Nephron progenitor cell (in vitro differentiated cells): ENCODE measurements at regions not wholly inside any gene's neighbourhood (a gene's known extent, or its start where the extent isn't known, plus 50 kb on each side); places are given as distances from the start of the nearest gene placed in this dataset.

Experiments
- DNase-seq: peaks from one replicate; pipeline ENCODE4 v3.0.0; 2021
- H3K27ac Mint-ChIP-seq: 2 replicates; pipeline ENCODE4 v1.8.0; 2021; ENCODE audit warnings: mild to moderate bottlenecking, moderate library complexity, mixed read lengths
- H3K27me3 Mint-ChIP-seq: 2 replicates; pipeline ENCODE4 v1.8.0; 2021; ENCODE audit warnings: mild to moderate bottlenecking, low read depth, mixed read lengths; ENCODE audit not compliant: poor library complexity
- H3K36me3 Mint-ChIP-seq: 2 replicates; pipeline ENCODE4 v1.8.0; 2021; ENCODE audit warnings: low read depth, mixed read lengths
- H3K4me1 Mint-ChIP-seq: 2 replicates; pipeline ENCODE4 v1.8.0; 2021; ENCODE audit warnings: mixed read lengths
- H3K4me3 Mint-ChIP-seq: 2 replicates; pipeline ENCODE4 v1.8.0; 2021; ENCODE audit warnings: mild to moderate bottlenecking, moderate library complexity, mixed read lengths
- H3K9me3 Mint-ChIP-seq: 2 replicates; pipeline ENCODE4 v1.8.0; 2021; ENCODE audit warnings: mild to moderate bottlenecking, moderate library complexity, mixed read lengths
- TF ChIP-seq, protein P1 (sequence below): fragments of 200-600 bp; sonication (generic); IDR thresholded peaks from 2 replicates; pipeline ENCODE4 v1.5.0; 2021; ENCODE audit warnings: antibody characterized with exemption

DNA sequence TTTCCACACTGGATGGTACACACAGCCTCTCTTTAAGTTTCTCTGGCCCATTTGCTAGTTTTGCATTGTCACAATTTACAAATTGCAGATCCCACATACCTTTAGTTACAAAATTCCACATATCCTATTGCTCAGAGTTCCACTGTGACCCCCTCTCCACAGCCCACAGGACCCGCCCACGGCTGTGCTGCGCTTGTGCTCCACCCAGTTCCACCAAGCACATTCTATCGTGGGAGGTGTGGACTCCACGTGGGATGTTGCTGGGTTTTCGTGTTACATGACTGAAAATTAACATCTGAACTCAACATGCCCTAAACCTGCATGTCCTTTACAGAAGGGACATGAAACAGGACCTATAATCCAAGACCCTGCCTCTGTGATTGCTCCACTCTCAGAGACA, 423.0 kb downstream of the IRS2 start:
- no peak for DNase-seq
- TF ChIP-seq, protein P1, sequence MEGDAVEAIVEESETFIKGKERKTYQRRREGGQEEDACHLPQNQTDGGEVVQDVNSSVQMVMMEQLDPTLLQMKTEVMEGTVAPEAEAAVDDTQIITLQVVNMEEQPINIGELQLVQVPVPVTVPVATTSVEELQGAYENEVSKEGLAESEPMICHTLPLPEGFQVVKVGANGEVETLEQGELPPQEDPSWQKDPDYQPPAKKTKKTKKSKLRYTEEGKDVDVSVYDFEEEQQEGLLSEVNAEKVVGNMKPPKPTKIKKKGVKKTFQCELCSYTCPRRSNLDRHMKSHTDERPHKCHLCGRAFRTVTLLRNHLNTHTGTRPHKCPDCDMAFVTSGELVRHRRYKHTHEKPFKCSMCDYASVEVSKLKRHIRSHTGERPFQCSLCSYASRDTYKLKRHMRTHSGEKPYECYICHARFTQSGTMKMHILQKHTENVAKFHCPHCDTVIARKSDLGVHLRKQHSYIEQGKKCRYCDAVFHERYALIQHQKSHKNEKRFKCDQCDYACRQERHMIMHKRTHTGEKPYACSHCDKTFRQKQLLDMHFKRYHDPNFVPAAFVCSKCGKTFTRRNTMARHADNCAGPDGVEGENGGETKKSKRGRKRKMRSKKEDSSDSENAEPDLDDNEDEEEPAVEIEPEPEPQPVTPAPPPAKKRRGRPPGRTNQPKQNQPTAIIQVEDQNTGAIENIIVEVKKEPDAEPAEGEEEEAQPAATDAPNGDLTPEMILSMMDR = no peak
- H3K36me3 Mint-ChIP-seq = no peaks in the 10 kb centered on the region
- H3K4me3 Mint-ChIP-seq = no peak overlapping the region
- peaks cover 3% of the 10 kb centered on the region for H3K27me3 Mint-ChIP-seq
- peaks cover 23% of the 10 kb centered on the region for H3K4me1 Mint-ChIP-seq
- H3K27ac Mint-ChIP-seq = no peak overlapping the region
- peaks cover 11% of the 10 kb centered on the region for H3K9me3 Mint-ChIP-seq

DNA sequence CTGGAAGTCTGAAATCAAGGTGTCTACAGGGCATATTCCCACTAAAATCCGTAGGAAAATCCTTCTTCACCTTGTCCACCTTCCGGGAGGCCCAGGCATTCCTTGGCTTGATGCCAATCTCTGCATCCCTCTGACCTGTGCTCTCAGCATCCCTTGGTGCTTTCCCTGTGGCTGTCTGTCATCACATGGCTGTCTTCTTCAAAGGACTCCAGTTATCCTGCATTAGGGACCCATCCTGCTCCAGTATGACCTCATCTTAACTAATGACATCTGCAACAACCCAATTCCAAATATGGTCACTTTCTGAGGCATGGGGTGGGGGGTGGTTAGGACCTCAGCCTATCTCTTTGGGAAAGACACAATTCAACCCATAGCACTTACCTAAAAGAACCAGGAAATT, 423.8 kb downstream of the IRS2 start:
- Mint-ChIP-seq H3K36me3 (no peaks in the 10 kb centered on the region), H3K27me3 (peaks cover 3% of the 10 kb centered on the region), H3K27ac (no peak overlapping the region), H3K4me1 (peaks cover 15% of the 10 kb centered on the region), H3K9me3 (peaks cover 11% of the 10 kb centered on the region), H3K4me3 (no peak overlapping the region)
- TF ChIP-seq, protein P1 = no peak
- DNase-seq = no peak

DNA sequence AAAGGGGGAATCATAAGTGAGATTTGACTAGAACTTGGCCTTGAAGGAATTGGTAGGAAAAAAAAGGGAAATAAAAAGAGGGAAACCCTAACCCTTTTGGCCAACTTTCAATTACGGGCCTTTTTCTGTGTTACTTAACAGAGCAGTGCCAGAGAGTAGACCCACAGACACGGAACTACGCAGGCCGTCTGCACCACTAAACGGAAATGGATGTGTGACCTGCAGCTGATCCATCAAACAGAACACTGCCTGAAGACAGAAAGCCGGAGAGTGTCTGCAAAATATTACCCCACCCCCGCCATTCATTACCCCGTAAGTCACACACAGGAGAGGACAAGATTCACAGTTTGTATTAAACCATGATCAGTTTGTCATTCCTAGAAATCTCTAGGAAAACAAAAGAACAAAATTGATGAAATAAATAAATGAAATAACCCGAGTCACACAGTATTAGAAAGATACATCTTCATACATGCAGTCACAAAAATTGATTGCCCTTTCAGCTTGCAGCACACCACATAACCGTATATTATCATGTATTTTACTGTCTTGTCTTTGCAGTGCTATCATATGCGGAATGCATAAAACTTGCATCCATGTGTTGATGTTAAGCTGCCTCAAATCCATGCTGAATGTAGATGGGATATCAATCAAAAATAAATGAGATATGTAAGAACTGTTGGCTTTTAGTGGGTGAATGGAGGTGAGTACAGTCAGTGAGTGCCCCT, 424.7 kb downstream of the IRS2 start:
- TF ChIP-seq, protein P1 = no peak
- H3K27me3 Mint-ChIP-seq = peaks cover under 1% of the 10 kb centered on the region
- no peak overlapping the region for H3K4me3 Mint-ChIP-seq
- H3K27ac Mint-ChIP-seq = no peak overlapping the region
- no peak for DNase-seq
- H3K9me3 Mint-ChIP-seq = peaks cover 11% of the 10 kb centered on the region
- H3K36me3 Mint-ChIP-seq = no peaks in the 10 kb centered on the region
- H3K4me1 Mint-ChIP-seq = peaks cover 7% of the 10 kb centered on the region

DNA sequence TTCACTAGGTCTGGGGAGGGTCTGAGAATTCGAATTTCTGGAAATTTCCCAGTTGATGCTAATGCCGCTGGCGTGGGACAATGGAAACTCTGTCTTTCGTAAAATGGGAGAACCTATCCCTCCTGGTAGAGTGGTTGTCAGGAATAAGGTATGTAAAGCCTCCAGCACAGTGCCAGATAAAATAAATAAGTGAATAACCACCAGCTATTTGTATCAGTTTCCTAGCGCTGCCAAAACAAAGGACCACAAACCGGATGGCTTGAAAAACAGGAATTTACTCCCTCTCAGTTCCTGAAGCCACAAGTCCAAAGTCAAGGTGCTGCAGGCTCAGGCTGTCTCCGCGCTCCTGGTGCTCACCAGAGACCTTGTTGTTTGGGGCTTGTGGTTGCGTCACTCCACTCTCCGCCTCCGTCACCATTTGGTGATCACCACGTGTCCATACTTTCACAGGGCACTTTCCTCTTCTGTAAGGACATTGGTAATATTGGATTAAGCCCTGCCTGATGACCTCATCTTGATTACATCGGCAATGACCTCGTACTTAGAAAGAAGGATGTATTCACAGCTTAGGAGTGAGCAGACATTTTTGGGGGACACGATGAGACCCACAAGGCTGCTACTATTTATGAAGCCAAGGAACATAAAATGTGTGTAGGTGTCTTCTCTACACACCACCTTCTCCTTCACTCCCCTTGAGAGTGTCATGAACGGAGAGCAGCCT, 428.5 kb downstream of the IRS2 start:
- no peaks in the 10 kb centered on the region for H3K4me1 Mint-ChIP-seq
- TF ChIP-seq, protein P1 = no peak
- no peak for DNase-seq
- H3K36me3 Mint-ChIP-seq = no peaks in the 10 kb centered on the region
- no peaks in the 10 kb centered on the region for H3K9me3 Mint-ChIP-seq
- H3K27ac Mint-ChIP-seq = no peak overlapping the region
- H3K27me3 Mint-ChIP-seq = no peaks in the 10 kb centered on the region
- no peak overlapping the region for H3K4me3 Mint-ChIP-seq

DNA sequence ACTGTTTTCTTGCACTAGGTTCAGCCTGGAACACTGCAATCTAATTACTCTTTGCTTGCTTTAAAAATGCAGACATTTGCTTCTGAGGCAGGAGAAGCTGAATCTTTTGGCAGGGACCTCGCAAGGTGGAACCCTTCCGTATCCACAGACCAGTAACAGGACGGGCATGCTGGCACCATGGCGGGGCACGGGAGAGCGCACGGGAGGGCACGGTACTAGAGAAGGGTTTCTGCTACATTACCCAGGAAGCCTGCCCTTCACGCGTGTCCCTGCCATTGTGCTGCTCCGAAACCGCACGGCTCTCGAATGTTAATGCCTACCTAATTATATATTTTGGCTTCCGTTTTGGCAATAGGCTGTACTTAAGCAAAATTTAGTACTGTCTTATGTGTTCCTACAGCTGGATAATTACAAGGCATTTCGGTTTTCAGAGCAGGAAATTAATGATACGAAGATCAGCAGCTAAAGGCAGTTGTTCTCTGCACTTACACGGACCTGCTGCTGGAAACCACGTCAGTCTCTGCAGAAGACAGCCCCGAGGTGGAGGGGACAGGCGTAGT, 430.4 kb downstream of the IRS2 start:
- Mint-ChIP-seq H3K9me3 (no peaks in the 10 kb centered on the region), H3K27ac (no peak overlapping the region), H3K4me1 (no peaks in the 10 kb centered on the region), H3K27me3 (no peaks in the 10 kb centered on the region), H3K36me3 (no peaks in the 10 kb centered on the region), H3K4me3 (no peak overlapping the region)
- TF ChIP-seq, protein P1 = no peak
- no peak for DNase-seq
